Epithelial cell of esophagus (primary cell): ENCODE measurements at regions not wholly inside any gene's neighbourhood (a gene's known extent, or its start where the extent isn't known, plus 50 kb on each side); places are given as distances from the start of the nearest gene placed in this dataset.

Experiments
- DNase-seq: peaks from one replicate; pipeline ENCODE4 v3.0.0; 2010; ENCODE audit warnings: low read depth
- H3K4me3 ChIP-seq: 2 replicates; pipeline ENCODE4 v1.5.1; 2011; ENCODE audit warnings: mild to moderate bottlenecking, low read length, control low read depth
- CTCF ChIP-seq: IDR thresholded peaks from 2 replicates; pipeline ENCODE4 v1.5.1; 2011; ENCODE audit warnings: low read depth, mild to moderate bottlenecking, low read length, control low read depth, inconsistent platforms; ENCODE audit not compliant: insufficient read depth; ENCODE audit errors: missing control alignments

- TF ChIP-seq CTCF: no peak
- H3K4me3 ChIP-seq: no peak overlapping the region
- no peak for DNase-seq
These were observed 177.7 kb upstream of the RAB4A start for GRCh38 chr1:229093238-229093540.

- no peak for TF ChIP-seq CTCF
- peak; percentile 78 for DNase-seq
- no peak overlapping the region for H3K4me3 ChIP-seq
These were observed 177.1 kb upstream of the RAB4A start for GRCh38 chr1:229093609-229094336.

- DNase-seq: no peak
- TF ChIP-seq CTCF: no peak
- H3K4me3 ChIP-seq: no peak overlapping the region
These were observed 176.2 kb upstream of the RAB4A start for GRCh38 chr1:229094476-229095311.

DNA sequence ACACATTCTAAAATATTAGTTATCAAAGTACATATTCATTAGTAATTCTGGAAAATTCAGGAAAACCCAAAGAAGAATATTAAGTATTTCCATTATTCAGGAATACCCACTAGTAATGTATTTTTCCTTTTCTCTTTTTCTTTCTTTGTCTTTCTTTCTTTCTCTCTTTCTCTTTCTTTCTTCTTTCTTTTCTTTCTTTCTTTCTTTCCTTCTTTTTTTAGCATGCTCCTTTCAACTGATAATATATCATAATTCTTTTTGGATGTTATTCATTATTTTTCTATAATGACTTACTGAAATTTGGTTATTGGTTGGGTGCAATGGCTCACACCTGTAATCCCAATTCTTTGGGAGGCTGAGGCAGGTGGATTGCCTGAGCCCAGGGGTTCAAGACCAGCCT, 175.6 kb upstream of the RAB4A start:
- no peak overlapping the region for H3K4me3 ChIP-seq
- DNase-seq: no peak
- no peak for TF ChIP-seq CTCF

GRCh38 chr1:229097356-229097755, 173.6 kb upstream of the RAB4A start:
- no peak overlapping the region for H3K4me3 ChIP-seq
- DNase-seq: no peak
- no peak for TF ChIP-seq CTCF

GRCh38 chr1:229098361-229098760, 172.6 kb upstream of the RAB4A start:
- no peak for DNase-seq

More at GRCh38 chr1:229098361-229098760, 172.6 kb upstream of the RAB4A start:
- TF ChIP-seq CTCF: no peak
- no peak overlapping the region for H3K4me3 ChIP-seq
